ENCODE measurements at regions not wholly inside any gene's neighbourhood (a gene's known extent, or its start where the extent isn't known, plus 50 kb on each side); places are given as distances from the start of the nearest gene placed in this dataset.

GRCh38 chr12:115383668-115384067 is 699.7 kb upstream of the TBX3 start:
- Mint-ChIP-seq H3K4me3 (no peak overlapping the region), H3K27ac (no peak overlapping the region), H3K27me3 (ENCODE audit: low read depth, poor library complexity) (peaks cover 11% of the 10 kb centered on the region), H3K4me1 (peaks cover 71% of the 10 kb centered on the region), H3K36me3 (ENCODE audit: low read depth) (no peaks in the 10 kb centered on the region), H3K9me3 (no peaks in the 10 kb centered on the region)
- TF ChIP-seq CTCF (IDR thresholded peaks at IDR 0.05), result no peak
- no peak for DNase-seq

- Mint-ChIP-seq H3K9me3 (no peaks in the 10 kb centered on the region), H3K27ac (peak overlapping the region; percentile 44), H3K36me3 (ENCODE audit: low read depth) (no peaks in the 10 kb centered on the region), H3K27me3 (ENCODE audit: low read depth, poor library complexity) (peaks cover 11% of the 10 kb centered on the region), H3K4me3 (no peak overlapping the region), H3K4me1 (peaks cover 74% of the 10 kb centered on the region)
- TF ChIP-seq CTCF (IDR thresholded peaks at IDR 0.05), result no peak
- DNase-seq, result no peak
Measured at GRCh38 chr12:115382681-115383080, 698.7 kb upstream of the TBX3 start.

- Mint-ChIP-seq H3K4me3 (no peak overlapping the region), H3K27me3 (ENCODE audit: low read depth, poor library complexity) (peaks cover 11% of the 10 kb centered on the region), H3K27ac (no peak overlapping the region), H3K36me3 (ENCODE audit: low read depth) (no peaks in the 10 kb centered on the region), H3K4me1 (peaks cover 69% of the 10 kb centered on the region), H3K9me3 (no peaks in the 10 kb centered on the region)
- no peak for TF ChIP-seq CTCF (IDR thresholded peaks at IDR 0.05)
- no peak for DNase-seq
Measured at GRCh38 chr12:115380546-115381120, 696.7 kb upstream of the TBX3 start.

GRCh38 chr12:115378291-115378690 is 694.3 kb upstream of the TBX3 start:
- no peak overlapping the region for H3K4me3 Mint-ChIP-seq
- no peak overlapping the region for H3K27ac Mint-ChIP-seq
- peaks cover 18% of the 10 kb centered on the region for H3K27me3 Mint-ChIP-seq (ENCODE audit: low read depth, poor library complexity)
- H3K36me3 Mint-ChIP-seq (ENCODE audit: low read depth), result no peaks in the 10 kb centered on the region
- peaks cover 70% of the 10 kb centered on the region for H3K4me1 Mint-ChIP-seq
- no peak for DNase-seq
- peaks cover 4% of the 10 kb centered on the region for H3K9me3 Mint-ChIP-seq
- TF ChIP-seq CTCF (IDR thresholded peaks at IDR 0.05), result no peak

GRCh38 chr12:115377779-115378178 is 693.8 kb upstream of the TBX3 start:
- TF ChIP-seq CTCF (IDR thresholded peaks at IDR 0.05), result no peak
- Mint-ChIP-seq H3K27ac (no peak overlapping the region), H3K9me3 (peaks cover 4% of the 10 kb centered on the region), H3K4me3 (no peak overlapping the region), H3K36me3 (ENCODE audit: low read depth) (no peaks in the 10 kb centered on the region), H3K27me3 (ENCODE audit: low read depth, poor library complexity) (peaks cover 18% of the 10 kb centered on the region), H3K4me1 (peaks cover 65% of the 10 kb centered on the region)
- DNase-seq, result no peak

- Mint-ChIP-seq H3K4me3 (no peak overlapping the region), H3K9me3 (peaks cover 4% of the 10 kb centered on the region), H3K27ac (no peak overlapping the region), H3K27me3 (ENCODE audit: low read depth, poor library complexity) (peaks cover 21% of the 10 kb centered on the region), H3K4me1 (peaks cover 61% of the 10 kb centered on the region), H3K36me3 (ENCODE audit: low read depth) (no peaks in the 10 kb centered on the region)
- no peak for TF ChIP-seq CTCF (IDR thresholded peaks at IDR 0.05)
- DNase-seq, result no peak
Measured at GRCh38 chr12:115377230-115377629, 693.3 kb upstream of the TBX3 start.

All from nephron progenitor cell (in vitro differentiated cells).